ENCODE measurements at regions not wholly inside any gene's neighbourhood (a gene's known extent, or its start where the extent isn't known, plus 50 kb on each side); places are given as distances from the start of the nearest gene placed in this dataset.

DNA sequence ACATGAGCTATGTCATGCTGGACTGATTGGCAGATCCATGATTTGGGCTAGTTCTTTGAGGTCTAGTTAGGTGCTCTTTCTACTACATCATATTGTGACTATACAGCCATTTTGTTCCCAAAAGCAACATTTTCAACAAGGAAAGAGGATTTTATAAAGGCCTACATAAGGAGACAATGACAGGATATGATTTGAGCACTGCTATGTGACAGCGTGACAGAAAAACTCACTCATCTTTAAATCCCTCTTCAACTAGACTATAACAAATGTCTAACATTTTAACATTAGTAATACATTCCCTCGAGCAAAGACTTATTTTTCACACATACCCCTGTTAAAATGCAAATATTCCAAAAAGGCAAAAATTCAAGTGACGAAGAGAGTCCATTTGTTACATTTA lies 209.6 kb upstream of the CHST9 start:
- DNase-seq (no peak), ATAC-seq (ENCODE audit: poor library complexity) (no peak)
- intact Hi-C loops (cut with DNase I): no loop called here

DNA sequence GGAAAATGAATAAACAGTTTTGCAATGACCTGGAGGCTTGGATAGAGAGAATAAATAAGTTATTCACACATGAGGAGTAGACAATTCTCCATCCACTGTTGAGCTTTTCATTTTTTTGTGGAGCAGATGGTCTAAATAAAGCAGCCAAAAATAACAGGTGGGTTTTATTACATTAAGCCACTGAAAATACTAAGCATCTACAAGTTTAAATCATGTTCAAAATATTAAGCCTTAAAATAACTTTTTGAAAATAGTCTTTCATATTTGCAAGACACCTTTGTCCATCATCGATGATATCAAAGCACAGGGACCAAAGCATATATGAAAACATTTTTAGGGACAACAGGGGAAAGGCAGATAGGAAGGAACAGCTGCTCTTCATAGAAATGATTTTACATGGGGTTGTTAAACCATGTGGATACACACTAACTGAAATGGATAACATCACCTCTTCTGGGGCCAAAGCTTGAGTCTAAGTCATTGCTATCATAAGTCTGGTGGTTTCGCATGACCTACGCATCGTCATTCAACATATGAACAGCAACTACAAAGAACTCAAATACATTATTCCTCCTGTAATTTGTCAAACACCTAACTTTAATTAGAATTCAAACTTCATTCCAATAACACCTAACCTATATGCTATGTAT lies 197.6 kb upstream of the CHST9 start:
- intact Hi-C loops (cut with DNase I): no loop called here
- ATAC-seq (ENCODE audit: poor library complexity) (peak; percentile 51), DNase-seq (no peak)

DNA sequence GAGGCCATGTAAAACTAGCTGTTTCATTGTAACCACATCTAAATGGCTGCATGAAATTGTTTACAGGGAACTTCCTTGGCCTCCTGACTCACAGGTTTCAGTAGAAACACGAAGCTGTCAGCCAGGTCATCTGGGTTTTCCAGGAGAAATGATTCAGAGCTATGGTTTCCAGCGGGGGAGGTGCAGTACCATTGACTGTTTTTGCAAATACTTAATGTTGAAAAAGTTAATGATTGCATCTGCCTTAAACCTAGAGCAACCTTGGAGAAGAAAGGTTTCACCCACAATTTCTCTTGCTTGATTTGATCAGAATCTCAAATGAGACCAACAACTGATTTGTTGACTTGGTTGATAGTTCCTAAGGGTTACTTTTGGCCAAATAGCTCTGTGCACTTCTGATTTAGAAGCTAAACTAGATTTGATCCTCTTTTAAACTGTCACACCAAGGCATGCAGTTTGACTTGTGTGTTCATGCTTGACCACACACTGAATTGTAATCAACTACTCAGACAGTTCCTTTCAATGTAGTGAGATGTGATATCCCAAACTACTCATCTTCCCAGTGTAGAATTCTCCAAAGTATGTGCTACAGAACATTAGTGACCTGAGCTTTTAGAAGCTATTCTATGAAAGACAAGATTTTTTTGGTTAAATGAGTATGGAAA lies 193.5 kb upstream of the CHST9 start:
- no peak for ATAC-seq (ENCODE audit: poor library complexity)
- intact Hi-C loops (cut with DNase I): no loop called here
- DNase-seq: no peak

DNA sequence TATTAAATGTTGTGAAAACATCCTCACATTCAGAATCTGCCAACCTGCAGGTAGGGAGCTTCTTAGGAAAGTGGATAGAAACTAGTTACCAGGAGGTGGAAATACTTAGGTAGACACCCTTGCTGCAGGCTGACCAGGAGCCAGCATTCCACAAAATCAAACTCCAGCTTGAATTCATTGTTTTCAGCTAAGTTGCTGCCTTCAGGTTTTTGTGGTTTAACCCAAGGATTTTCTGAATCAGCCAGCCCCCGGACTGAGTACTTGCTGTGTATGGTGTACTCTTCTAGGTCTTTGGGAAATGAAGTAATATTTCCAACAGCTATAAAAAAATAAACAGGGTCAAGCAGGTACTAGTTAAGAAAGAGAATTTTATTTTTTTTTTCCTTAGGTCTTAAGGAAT lies 192.1 kb upstream of the CHST9 start:
- DNase-seq (no peak), ATAC-seq (ENCODE audit: poor library complexity) (no peak)
- intact Hi-C loops (cut with DNase I): no loop called here

DNA sequence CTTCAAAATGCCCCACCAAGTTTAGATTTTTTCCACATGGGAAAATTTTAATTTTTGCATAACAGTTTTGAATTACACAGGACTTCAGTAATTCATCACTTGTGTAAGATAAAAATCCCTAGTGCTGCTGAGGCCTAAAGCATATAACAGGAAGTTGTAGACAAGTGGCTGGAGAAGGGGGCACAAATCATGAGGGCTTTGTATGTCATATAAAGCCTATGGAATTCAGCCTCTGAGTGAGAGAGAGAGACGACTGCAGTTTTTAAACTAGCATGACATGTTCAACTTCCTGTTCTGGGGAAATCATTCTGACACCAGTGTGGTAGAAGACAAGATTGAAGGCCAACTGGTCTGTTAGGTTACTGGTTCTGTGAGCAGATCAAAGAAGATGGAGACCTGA lies 187.3 kb upstream of the CHST9 start:
- no peak for DNase-seq
- no peak for ATAC-seq (ENCODE audit: poor library complexity)
- intact Hi-C loops (cut with DNase I): no loop called here

DNA sequence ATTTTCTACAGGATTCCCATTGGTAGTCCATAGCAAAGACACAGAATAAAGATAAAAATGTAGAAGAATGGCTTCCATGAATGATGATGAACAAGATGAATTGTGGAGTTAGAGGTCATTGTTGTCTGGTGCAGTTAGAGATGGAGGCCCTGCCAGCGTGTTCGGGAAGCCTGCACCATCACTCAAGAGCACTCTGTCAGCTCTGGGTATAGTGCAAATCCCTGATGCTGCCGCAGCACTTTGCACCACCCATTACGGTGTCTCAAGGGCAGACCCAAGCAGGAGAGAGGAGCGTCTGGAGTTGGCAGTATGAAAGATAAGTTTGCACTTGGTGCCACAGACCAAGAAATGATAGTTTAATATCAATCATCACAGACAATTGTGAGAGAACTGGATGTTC lies 181.6 kb upstream of the CHST9 start:
- DNase-seq: no peak
- ATAC-seq (ENCODE audit: poor library complexity): no peak
- intact Hi-C loops (cut with DNase I): loop anchor here (10.0 kb wide), 2 partner anchors 58 to 388 kb away; no protein-coding TSS in a partner anchor

DNA sequence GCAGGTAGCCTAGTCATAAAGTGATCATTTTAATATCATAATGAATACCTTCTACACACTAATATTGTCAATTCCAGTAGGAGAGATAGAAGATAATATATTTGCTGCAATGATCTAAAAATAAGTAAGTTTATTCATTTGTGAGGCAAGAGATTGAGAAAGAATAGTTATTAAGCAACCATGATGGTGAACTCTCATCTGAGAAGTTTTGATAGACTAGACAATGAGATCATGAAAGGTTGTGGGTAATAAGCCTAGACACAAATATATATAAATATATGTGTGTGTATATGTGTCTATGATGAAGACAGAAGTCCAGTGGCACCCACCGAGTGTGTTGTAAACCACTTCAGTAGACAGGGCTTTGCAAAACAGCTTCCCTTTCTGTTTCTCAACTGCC lies 181.0 kb upstream of the CHST9 start:
- intact Hi-C loops (cut with DNase I): loop anchor here (10.0 kb wide), 2 partner anchors 59 to 389 kb away; no protein-coding TSS in a partner anchor
- no peak for DNase-seq
- ATAC-seq (ENCODE audit: poor library complexity): no peak

DNA sequence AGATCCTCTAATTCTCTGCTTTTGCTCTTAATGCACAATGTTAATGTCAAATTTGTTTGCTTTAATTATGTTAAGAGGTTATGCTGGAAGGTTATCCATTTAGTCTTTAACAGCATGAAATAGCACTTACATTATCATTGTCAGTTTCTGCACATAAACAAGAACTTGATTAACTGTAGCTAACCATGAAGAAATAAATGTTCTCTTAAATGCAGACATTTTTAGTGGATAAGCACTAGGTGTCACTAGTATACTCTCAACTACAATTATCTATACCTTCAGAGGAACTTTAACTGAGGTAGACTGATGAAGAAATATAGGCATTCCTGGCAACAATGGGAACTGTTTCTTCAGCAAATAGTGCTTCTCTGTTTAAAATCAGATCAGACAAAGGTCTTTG lies 178.8 kb upstream of the CHST9 start:
- intact Hi-C loops (cut with DNase I): loop anchor here (2.0 to 10.0 kb wide), 3 partner anchors 61 to 391 kb away; no protein-coding TSS in a partner anchor
- no peak for ATAC-seq (ENCODE audit: poor library complexity)
- DNase-seq: no peak

DNA sequence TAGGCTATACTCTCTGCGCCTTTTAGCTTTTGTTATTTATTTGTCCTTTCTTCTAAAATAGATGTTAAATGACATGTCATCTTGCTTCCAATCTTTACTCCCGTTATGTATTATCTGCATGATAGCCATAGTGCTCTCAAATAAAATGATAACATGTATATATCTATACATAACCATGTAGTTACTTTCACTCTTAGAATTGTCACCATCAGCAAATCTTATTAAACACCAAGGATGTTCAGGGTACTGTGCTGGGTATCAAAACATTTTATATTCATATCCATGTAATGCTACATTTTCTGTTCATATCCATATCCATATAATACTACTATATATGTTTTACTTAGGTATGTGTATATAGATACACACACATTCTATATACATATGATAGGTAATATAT lies 176.4 kb upstream of the CHST9 start:
- no peak for ATAC-seq (ENCODE audit: poor library complexity)
- DNase-seq: no peak
- intact Hi-C loops (cut with DNase I): loop anchor here (10.0 kb wide), 2 partner anchors 63 to 393 kb away; no protein-coding TSS in a partner anchor

DNA sequence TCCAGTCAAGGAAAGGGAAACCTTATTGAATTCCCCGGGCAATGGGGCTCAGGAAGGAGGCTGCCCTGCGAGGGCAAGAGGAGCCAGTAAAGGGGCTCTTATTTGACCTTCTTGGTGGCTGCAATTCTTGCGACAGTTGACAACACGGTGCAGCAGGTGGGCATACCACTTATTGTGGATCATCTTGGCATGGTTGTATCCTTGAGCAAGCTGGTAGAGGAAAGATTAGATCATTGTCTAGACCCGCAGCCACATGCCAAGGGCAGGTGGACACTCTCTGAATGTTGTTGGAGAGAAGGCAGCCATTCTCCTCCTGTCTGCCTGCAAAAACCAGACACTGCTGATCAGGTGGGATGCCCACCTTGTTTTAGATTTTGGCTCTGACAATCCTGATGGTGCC lies 170.2 kb upstream of the CHST9 start:
- ATAC-seq (ENCODE audit: poor library complexity) (no peak), DNase-seq (no peak)
- intact Hi-C loops (cut with DNase I): no loop called here

DNA sequence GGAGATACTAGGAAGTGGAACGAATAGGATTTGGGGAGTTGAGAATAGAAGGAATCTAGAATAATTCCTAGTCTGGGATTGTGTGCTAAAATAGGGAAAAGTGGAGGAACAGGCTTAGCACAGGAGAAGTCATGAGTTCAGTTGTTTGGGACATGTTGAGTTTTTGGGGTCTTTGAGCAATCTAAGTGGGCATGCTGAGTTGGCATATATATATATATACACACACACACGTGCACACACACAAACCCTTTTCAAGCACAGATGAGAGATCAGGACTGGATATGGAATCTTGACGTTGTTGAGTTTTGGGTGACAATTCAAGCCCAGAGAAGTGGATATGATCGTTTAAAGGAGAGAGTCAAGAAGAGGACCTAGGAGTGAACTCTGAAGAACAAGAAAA lies 168.2 kb upstream of the CHST9 start:
- DNase-seq (no peak), ATAC-seq (ENCODE audit: poor library complexity) (no peak)
- intact Hi-C loops (cut with DNase I): no loop called here

DNA sequence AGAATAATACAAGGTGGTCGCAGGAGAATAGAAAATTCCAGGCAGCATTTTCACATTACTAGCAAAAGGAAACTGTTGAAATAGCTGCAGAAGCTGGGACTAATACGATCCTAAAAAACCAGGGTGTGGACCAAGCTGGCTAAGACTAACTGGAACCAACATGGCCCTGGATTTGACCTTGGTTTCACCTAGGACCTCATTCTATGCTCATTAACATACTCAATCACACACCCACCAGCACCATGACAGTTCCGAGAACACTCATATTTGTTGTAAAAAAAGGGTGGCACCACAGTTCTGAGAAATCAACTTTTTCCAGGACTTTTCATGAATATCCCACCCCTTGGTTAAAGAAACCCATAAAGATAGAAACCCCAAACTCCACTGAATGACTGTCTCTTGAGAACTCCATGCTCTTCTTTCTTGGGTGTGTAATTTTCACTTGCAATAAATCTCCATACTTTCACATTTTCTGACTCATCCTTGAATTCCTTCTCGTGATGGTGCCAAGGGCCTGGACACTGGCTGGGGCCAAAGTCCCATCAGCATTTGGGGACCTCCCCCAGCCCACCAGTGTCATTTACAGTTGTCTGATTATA lies 164.3 kb upstream of the CHST9 start:
- no peak for ATAC-seq (ENCODE audit: poor library complexity)
- no peak for DNase-seq
- intact Hi-C loops (cut with DNase I): no loop called here

DNA sequence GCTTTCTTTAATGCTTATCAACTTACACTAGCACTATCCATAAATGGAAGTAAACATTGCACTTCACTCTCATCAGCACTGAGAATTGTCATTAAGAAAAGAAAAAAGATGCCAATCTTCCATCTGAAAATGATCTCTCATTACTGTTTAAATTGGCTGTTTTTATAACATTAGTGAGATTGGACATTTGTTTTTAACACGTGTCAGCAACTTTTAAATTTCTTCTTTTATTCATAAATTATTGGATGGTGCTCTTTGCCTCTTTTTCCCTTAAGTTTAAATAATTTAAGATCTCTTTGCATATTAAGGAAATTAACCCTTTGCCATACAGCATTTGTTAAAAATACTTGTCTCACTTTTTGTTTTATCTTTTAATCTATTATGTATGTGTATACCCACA lies 146.5 kb upstream of the CHST9 start:
- intact Hi-C loops (cut with DNase I): no loop called here
- DNase-seq (no peak), ATAC-seq (ENCODE audit: poor library complexity) (no peak)

DNA sequence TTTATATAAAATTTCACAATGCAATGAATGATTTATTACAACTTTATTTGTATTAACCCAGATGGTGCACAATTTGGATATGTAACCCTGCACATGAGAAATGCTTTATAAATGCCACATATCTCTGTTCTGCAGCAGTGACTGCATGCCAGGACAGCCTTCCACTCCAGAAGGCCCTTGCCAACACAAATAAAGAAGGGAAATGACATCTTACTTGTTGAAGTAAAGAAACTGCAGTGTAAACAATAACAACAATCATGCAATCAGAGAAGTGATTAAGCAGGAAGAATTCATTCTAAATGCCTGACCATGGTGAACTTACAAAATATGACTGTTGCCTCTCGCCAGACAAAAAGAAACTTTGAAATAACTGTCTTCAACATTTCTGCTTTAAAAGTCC lies 129.9 kb upstream of the CHST9 start:
- ATAC-seq (ENCODE audit: poor library complexity) (no peak), DNase-seq (no peak)
- intact Hi-C loops (cut with DNase I): no loop called here

DNA sequence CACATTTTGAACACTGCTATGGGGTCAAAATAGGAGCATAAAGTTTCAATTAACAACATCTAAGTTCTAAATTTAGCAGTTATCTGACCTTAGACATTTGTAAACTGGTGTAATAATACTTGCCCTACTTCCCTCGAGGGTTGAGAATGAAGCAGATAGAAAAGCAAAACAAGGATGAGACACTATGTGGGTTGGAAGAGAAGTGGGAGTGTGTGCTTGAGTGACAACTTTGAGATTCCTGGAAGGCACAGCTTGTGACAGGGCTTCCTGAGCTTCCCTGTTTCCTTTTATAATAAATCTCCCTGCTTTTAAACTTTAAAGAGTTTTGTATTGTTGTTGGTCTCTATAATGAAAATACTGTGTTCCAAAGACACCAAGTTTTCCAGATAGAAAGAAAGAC lies 128.6 kb upstream of the CHST9 start:
- ATAC-seq (ENCODE audit: poor library complexity) (no peak), DNase-seq (no peak)
- intact Hi-C loops (cut with DNase I): no loop called here

DNA sequence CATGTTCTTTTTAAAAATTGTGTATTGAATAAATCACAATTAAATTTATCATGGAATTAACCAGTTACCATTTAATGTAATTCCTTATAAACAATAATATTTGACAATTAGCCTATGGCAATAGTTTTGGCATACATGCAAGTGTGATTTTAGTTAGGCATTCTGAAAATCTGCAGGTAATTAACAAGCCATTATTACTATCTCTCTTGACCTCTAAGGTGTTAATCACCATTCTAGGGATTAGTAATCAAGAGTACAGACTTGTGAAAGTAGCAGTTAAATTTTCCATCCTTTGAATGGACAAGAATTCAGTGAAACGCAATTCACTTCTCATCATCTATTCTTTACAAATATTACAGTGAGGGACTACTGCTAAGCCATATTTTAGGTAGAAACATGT lies 127.7 kb upstream of the CHST9 start:
- no peak for DNase-seq
- intact Hi-C loops (cut with DNase I): no loop called here

DNA sequence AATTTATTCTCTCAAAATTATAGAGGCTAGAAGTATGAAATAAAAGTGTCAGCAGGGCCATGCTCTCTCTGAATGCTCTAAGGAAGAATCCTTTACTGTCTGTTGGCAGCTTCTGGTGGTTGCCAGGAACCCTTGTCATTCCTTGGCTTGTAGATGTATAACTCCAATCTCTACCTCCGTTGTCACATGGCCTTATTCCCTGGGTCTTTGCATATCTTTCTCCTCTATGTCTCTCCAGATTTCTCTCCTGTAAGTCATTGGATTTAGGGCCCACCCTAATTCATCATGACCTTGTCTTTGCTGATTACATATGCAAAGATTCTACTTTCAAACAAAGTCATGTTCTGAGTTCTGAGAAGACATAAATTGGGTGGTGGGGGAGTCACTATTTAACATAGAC lies 127.0 kb upstream of the CHST9 start:
- no peak for ATAC-seq (ENCODE audit: poor library complexity)
- no peak for DNase-seq
- intact Hi-C loops (cut with DNase I): no loop called here

More for the DNA sequence above, 127.7 kb upstream of the CHST9 start:
- ATAC-seq (ENCODE audit: poor library complexity): no peak

DNA sequence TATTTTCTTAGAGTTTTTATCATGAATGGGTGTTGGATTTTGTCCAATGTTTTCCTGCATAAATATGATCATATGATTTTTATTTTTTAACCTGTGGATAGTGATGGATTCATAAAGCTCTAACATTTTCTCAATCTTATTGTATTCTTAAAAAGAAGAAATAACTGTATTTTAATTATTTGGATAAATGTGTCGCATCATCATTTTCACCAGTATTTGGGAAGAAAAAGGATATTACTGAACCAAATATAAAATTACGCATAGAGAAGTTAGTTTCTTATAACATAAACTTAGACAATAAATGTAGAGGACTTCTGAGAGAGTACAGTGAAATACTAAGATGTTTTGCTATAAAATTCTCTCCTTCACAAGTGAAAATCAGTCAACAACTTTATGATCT lies 126.0 kb upstream of the CHST9 start:
- ATAC-seq (ENCODE audit: poor library complexity) (no peak), DNase-seq (no peak)
- intact Hi-C loops (cut with DNase I): no loop called here

DNA sequence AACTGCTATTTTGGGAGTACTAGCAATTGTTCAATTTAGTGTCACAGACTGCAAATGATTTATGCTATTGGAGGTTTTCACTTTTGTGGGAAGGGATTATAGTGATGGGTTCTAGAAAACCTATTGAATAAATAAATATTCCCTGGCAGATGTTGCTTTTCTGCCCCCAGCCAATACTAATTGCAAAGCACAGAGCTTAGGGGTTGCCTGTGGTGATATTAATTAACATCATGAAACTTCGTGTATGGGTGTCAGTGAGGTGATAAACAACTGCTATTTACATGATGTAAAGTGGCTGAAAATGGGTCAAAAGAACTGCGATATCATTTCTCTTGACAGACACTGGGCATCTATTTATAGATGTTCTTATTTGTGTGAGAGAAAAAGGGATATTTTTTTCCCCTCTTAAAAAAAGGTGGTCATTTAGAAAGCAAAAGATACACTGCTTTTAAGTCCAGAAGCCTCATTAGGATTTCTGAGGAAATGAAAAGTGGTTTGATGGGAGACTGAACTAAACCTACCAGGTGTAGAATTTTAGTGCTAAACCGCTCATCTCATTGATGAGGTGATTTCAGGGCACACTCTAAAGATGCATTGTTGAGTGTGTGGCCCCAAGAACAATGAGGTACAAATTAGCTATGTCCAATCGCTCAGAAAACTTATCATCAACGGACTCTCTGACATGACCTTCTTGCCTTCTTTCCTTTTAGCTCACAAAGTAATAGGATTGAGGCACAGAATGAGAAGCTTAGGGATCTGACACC lies 116.7 kb upstream of the CHST9 start:
- DNase-seq (no peak), ATAC-seq (ENCODE audit: poor library complexity) (no peak)
- intact Hi-C loops (cut with DNase I): no loop called here
